NCI-H446 treated with DMSO at 0.1 percent for 48 hours (cell line): ENCODE measurements at regions not wholly inside any gene's neighbourhood (a gene's known extent, or its start where the extent isn't known, plus 50 kb on each side); places are given as distances from the start of the nearest gene placed in this dataset.
"Not testable (repeated sequence)": the region's sequence is repeated elsewhere in the genome, so short reads cannot be mapped to it uniquely, and the experiment has no call there.

Experiments used
- DNase-seq: peaks from one replicate; lab custom pipeline; 2025; lab: John Stamatoyannopoulos, UW

- no peak for DNase-seq
These were observed 416.1 kb downstream of the TMEM38B start for GRCh38 chr9:106110483-106110882.

- no peak for DNase-seq
These were observed 416.8 kb downstream of the TMEM38B start for GRCh38 chr9:106111039-106111730.

- no peak for DNase-seq
These were observed 418.6 kb downstream of the TMEM38B start for GRCh38 chr9:106112935-106113334.

- DNase-seq = no peak
These were observed 424.8 kb downstream of the TMEM38B start for GRCh38 chr9:106119176-106119575.

- DNase-seq = no peak
These were observed 425.7 kb downstream of the TMEM38B start for GRCh38 chr9:106120071-106120470.

GRCh38 chr9:106127776-106128175 is 433.4 kb downstream of the TMEM38B start:
- DNase-seq = no peak

- DNase-seq = no peak
These were observed 436.0 kb downstream of the TMEM38B start for GRCh38 chr9:106130374-106130773.

- no peak for DNase-seq
These were observed 449.4 kb downstream of the TMEM38B start for GRCh38 chr9:106143781-106144180.

GRCh38 chr9:106146066-106146840 is 451.9 kb downstream of the TMEM38B start:
- no peak for DNase-seq

- DNase-seq = no peak
These were observed 452.5 kb downstream of the TMEM38B start for GRCh38 chr9:106146886-106147285.

- DNase-seq = no peak
These were observed 455.6 kb downstream of the TMEM38B start for GRCh38 chr9:106149956-106150355.

- no peak for DNase-seq
These were observed 462.1 kb downstream of the TMEM38B start for GRCh38 chr9:106156465-106156864.

GRCh38 chr9:106172265-106172664 is 477.9 kb downstream of the TMEM38B start:
- no peak for DNase-seq

GRCh38 chr9:106174346-106174745 is 480.0 kb downstream of the TMEM38B start:
- no peak for DNase-seq

GRCh38 chr9:106177216-106177615 is 482.9 kb downstream of the TMEM38B start:
- DNase-seq = no peak

- DNase-seq = no peak
These were observed 484.9 kb downstream of the TMEM38B start for GRCh38 chr9:106179191-106179590.

- DNase-seq = not testable (repeated sequence)
These were observed 509.6 kb downstream of the TMEM38B start for GRCh38 chr9:106203815-106204516.

- DNase-seq = no peak
These were observed 513.0 kb downstream of the TMEM38B start for GRCh38 chr9:106207298-106207697.

GRCh38 chr9:106218427-106218826 is 524.1 kb downstream of the TMEM38B start:
- no peak for DNase-seq

- DNase-seq = no peak
These were observed 524.5 kb downstream of the TMEM38B start for GRCh38 chr9:106218854-106219253.

GRCh38 chr9:106220415-106220814 is 526.1 kb downstream of the TMEM38B start:
- no peak for DNase-seq

GRCh38 chr9:106228861-106229260 is 534.5 kb downstream of the TMEM38B start:
- no peak for DNase-seq

GRCh38 chr9:106233116-106233515 is 538.8 kb downstream of the TMEM38B start:
- DNase-seq = no peak
